BJ (cell line): ENCODE measurements at regions not wholly inside any gene's neighbourhood (a gene's known extent, or its start where the extent isn't known, plus 50 kb on each side); places are given as distances from the start of the nearest gene placed in this dataset.
"Not testable (repeated sequence)": the region's sequence is repeated elsewhere in the genome, so short reads cannot be mapped to it uniquely, and the experiment has no call there.

Source experiments
- CTCF ChIA-PET: fragments of 350-600 bp; formaldehyde crosslinking; extraction: SDS; loops from one replicate; lab custom pipeline; 2021; ENCODE audit warnings: antibody characterized with exemption, inconsistent platforms; lab: Yijun Ruan, JAX
- POLR2A ChIA-PET: fragments of 300-600 bp; sonication (Branson Sonifier 250); formaldehyde crosslinking; extraction: SDS; loops from one replicate; lab custom pipeline; 2021; ENCODE audit warnings: antibody characterized with exemption; lab: Charles Lee
- DNase-seq: peaks from one replicate; pipeline ENCODE4 v3.0.0-alpha.2; 2011; ENCODE audit warnings: low read depth
- H3K27me3 ChIP-seq: 2 replicates; pipeline ENCODE4 v1.6.0; 2011; ENCODE audit warnings: low read length; ENCODE audit not compliant: control insufficient read depth, insufficient read depth
- H3K36me3 ChIP-seq: 2 replicates; pipeline ENCODE4 v1.5.1; 2011; ENCODE audit warnings: low read length; ENCODE audit not compliant: control insufficient read depth, insufficient read depth
- H3K4me3 ChIP-seq: 2 replicates; pipeline ENCODE4 v1.5.1; 2011; ENCODE audit warnings: low read depth, mild to moderate bottlenecking, control low read depth, low read length
- CTCF ChIP-seq: IDR thresholded peaks from 2 replicates; pipeline ENCODE4 v1.5.1; 2011; ENCODE audit warnings: low read depth, mild to moderate bottlenecking, control low read depth, inconsistent platforms, low read length, moderate library complexity; ENCODE audit not compliant: insufficient read depth

- no peak overlapping the region for H3K4me3 ChIP-seq
- no peaks in the 10 kb centered on the region for H3K27me3 ChIP-seq
- ChIA-PET CTCF (interaction anchor here (0.9 to 1.6 kb wide), 2 partner anchors 287 to 373 kb away, joined by 3 to 5 read pairs; no protein-coding TSS in a partner anchor), POLR2A (no interaction called here)
- H3K36me3 ChIP-seq: no peaks in the 10 kb centered on the region
- DNase-seq: peak; percentile 27
- TF ChIP-seq CTCF: no peak
Observed at GRCh38 chr5:82635561-82636288, 357.6 kb upstream of the RPS23 start.

- TF ChIP-seq CTCF: no peak
- H3K27me3 ChIP-seq: no peaks in the 10 kb centered on the region
- no peaks in the 10 kb centered on the region for H3K36me3 ChIP-seq
- H3K4me3 ChIP-seq: no peak overlapping the region
- DNase-seq: no peak
- ChIA-PET CTCF (interaction anchor here (1.1 kb wide), 1 partner anchor 13 kb away, joined by 3 read pairs; no protein-coding TSS in a partner anchor), POLR2A (no interaction called here)
Observed at GRCh38 chr5:82628364-82628910, 350.3 kb upstream of the RPS23 start.

- POLR2A ChIA-PET, H3K36me3 ChIP-seq, CTCF ChIA-PET, DNase-seq, H3K4me3 ChIP-seq, H3K27me3 ChIP-seq: not testable (repeated sequence)
Observed at GRCh38 chr5:82626905-82627591, 348.9 kb upstream of the RPS23 start.

- H3K36me3 ChIP-seq, CTCF ChIA-PET, DNase-seq, H3K4me3 ChIP-seq, POLR2A ChIA-PET, H3K27me3 ChIP-seq: not testable (repeated sequence)
Observed at GRCh38 chr5:82626012-82626411, 347.9 kb upstream of the RPS23 start.

- CTCF ChIA-PET: no interaction called here
- POLR2A ChIA-PET: no interaction called here
- Histone ChIP-seq H3K36me3 (no peaks in the 10 kb centered on the region), H3K27me3 (no peaks in the 10 kb centered on the region; the same call in 1 of the 2 replicates), H3K4me3 (no peak overlapping the region)
- TF ChIP-seq CTCF: no peak
- DNase-seq: no peak
Observed at GRCh38 chr5:82624062-82624461, 345.9 kb upstream of the RPS23 start.
